IMR-90 (cell line): ENCODE measurements at regions not wholly inside any gene's neighbourhood (a gene's known extent, or its start where the extent isn't known, plus 50 kb on each side); places are given as distances from the start of the nearest gene placed in this dataset.

Experiments
- ATAC-seq: fragments of 200-7000 bp; cut with Tn5 transposase; 2 replicates; pipeline ENCODE4 v1.9.1; 2020; ENCODE audit warnings: low read depth, mild to moderate bottlenecking, moderate library complexity
- BruUV-seq: library from RNA; stranded (reverse); fragments of 400-500 nt; replicated peaks from 2 replicates; lab custom pipeline; 2021; lab: Mats Ljungman, UMichigan
- CTCF ChIA-PET: fragments of 300-600 bp; formaldehyde crosslinking; extraction: SDS; loops from one replicate; lab custom pipeline; 2021; ENCODE audit warnings: antibody characterized with exemption; lab: Yijun Ruan, JAX
- POLR2A ChIA-PET: fragments of 300-600 bp; sonication (Branson Sonifier 250); formaldehyde crosslinking; loops from one replicate; lab custom pipeline; 2022; ENCODE audit warnings: antibody characterized with exemption; ENCODE audit not compliant: unreplicated experiment; lab: Charles Lee
- DNase-seq: peaks from one replicate; pipeline ENCODE4 v3.0.0; 2013
- H2AFZ ChIP-seq: replicated peaks from 2 replicates; pipeline ENCODE3; 2013; ENCODE audit warnings: low read length, mild to moderate bottlenecking; ENCODE audit not compliant: poor library complexity
- H2AK5ac ChIP-seq: 2 replicates; pipeline ENCODE4 v1.6.1; 2013; ENCODE audit warnings: low read depth, low read length, inconsistent platforms
- H2AK9ac ChIP-seq: replicated peaks from 2 replicates; pipeline ENCODE3; 2013; ENCODE audit warnings: mild to moderate bottlenecking, low read depth, low read length, moderate library complexity; ENCODE audit not compliant: poor library complexity
- H2BK120ac ChIP-seq: 2 replicates; pipeline ENCODE4 v1.6.1; 2013; ENCODE audit warnings: low read depth, low read length, inconsistent platforms
- H2BK15ac ChIP-seq: 3 replicates; pipeline ENCODE4 v1.6.1; 2013; ENCODE audit warnings: low read depth, low read length, inconsistent platforms
- H2BK20ac ChIP-seq: 2 replicates; pipeline ENCODE4 v1.6.1; 2013; ENCODE audit warnings: low read depth, mild to moderate bottlenecking, inconsistent platforms, low read length, moderate library complexity
- H2BK5ac ChIP-seq: 2 replicates; pipeline ENCODE4 v1.6.1; 2013; ENCODE audit warnings: mild to moderate bottlenecking, low read depth, low read length, inconsistent platforms; ENCODE audit not compliant: poor library complexity, severe bottlenecking
- H3K14ac ChIP-seq: replicated peaks from 2 replicates; pipeline ENCODE4 v1.6.1; 2013; ENCODE audit warnings: low read depth, low read length, inconsistent platforms
- H3K18ac ChIP-seq: 2 replicates; pipeline ENCODE4 v1.6.1; 2013; ENCODE audit warnings: low read depth, low read length, control low read depth
- H3K23ac ChIP-seq: 2 replicates; pipeline ENCODE4 v1.6.1; 2013; ENCODE audit warnings: low read depth, low read length, inconsistent platforms
- H3K27ac ChIP-seq: 2 replicates; pipeline ENCODE4 v1.5.1; 2013; ENCODE audit warnings: mild to moderate bottlenecking, control low read depth, low read length; ENCODE audit not compliant: insufficient read depth
- H3K27me3 ChIP-seq: 2 replicates; pipeline ENCODE4 v1.6.1; 2013; ENCODE audit warnings: low read length; ENCODE audit not compliant: control insufficient read depth, insufficient read depth
- H3K36me3 ChIP-seq: 2 replicates; pipeline ENCODE4 v1.6.1; 2013; ENCODE audit warnings: low read length, mixed read lengths; ENCODE audit not compliant: control insufficient read depth, insufficient read depth
- H3K4ac ChIP-seq: 2 replicates; pipeline ENCODE4 v1.6.1; 2013; ENCODE audit warnings: low read depth, low read length, inconsistent platforms
- H3K4me1 ChIP-seq: 2 replicates; pipeline ENCODE4 v1.6.1; 2013; ENCODE audit warnings: low read length, mixed read lengths; ENCODE audit not compliant: control insufficient read depth, insufficient read depth
- H3K4me2 ChIP-seq: 2 replicates; pipeline ENCODE4 v1.6.1; 2013; ENCODE audit warnings: low read depth, mild to moderate bottlenecking, control low read depth, low read length, moderate library complexity
- H3K4me3 ChIP-seq: 2 replicates; pipeline ENCODE4 v1.5.1; 2013; ENCODE audit warnings: low read depth, mild to moderate bottlenecking, control low read depth, low read length, moderate library complexity; ENCODE audit not compliant: insufficient read depth
- H3K56ac ChIP-seq: 2 replicates; pipeline ENCODE4 v1.6.1; 2013; ENCODE audit warnings: low read length, inconsistent platforms; ENCODE audit not compliant: insufficient read depth; ENCODE audit errors: extremely low read depth
- H3K79me1 ChIP-seq, 2 experiments: 2 replicates each; pipeline ENCODE4 v1.6.1; 2013; ENCODE audit warnings: low read length in 2 of 2, inconsistent platforms in 1 of 2, low read depth in 1 of 2
- H3K9ac ChIP-seq: 2 replicates; pipeline ENCODE4 v1.6.1; 2013; ENCODE audit warnings: low read depth, low read length, control low read depth
- H3K9me1 ChIP-seq: 2 replicates; pipeline ENCODE4 v1.6.1; 2013; ENCODE audit warnings: low read length, inconsistent platforms; ENCODE audit not compliant: insufficient read depth
- H3K9me3 ChIP-seq: 2 replicates; pipeline ENCODE4 v1.6.1; 2013; ENCODE audit warnings: low read length; ENCODE audit not compliant: control insufficient read depth, insufficient read depth
- H4K20me1 ChIP-seq: 2 replicates; pipeline ENCODE4 v1.6.1; 2013; ENCODE audit warnings: low read length, inconsistent platforms; ENCODE audit not compliant: insufficient read depth
- H4K5ac ChIP-seq: 2 replicates; pipeline ENCODE4 v1.6.1; 2013; ENCODE audit warnings: mild to moderate bottlenecking, low read depth, low read length, control low read depth
- H4K8ac ChIP-seq, 2 experiments: 2 replicates each; pipeline ENCODE4 v1.6.1; 2013; ENCODE audit warnings: low read depth in 2 of 2, low read length in 2 of 2, control low read depth in 1 of 2, inconsistent platforms in 1 of 2
- H4K91ac ChIP-seq: 2 replicates; pipeline ENCODE4 v1.6.1; 2013; ENCODE audit warnings: low read depth, low read length, inconsistent platforms; ENCODE audit not compliant: insufficient read depth
- BHLHE40 ChIP-seq: fragments of 150-350 bp; IDR thresholded peaks from 2 replicates; pipeline ENCODE4 v1.6.1; 2016; ENCODE audit warnings: mild to moderate bottlenecking, low read depth, low read length
- CEBPB ChIP-seq: IDR thresholded peaks from 2 replicates; pipeline ENCODE4 v1.6.1; 2012; ENCODE audit warnings: low read depth, low read length, improper control_type of control experiment
- CHD1 ChIP-seq: IDR thresholded peaks from 2 replicates; pipeline ENCODE4 v1.6.1; 2012; ENCODE audit warnings: low read depth, low read length, improper control_type of control experiment
- FOS ChIP-seq: fragments of 150-350 bp; IDR thresholded peaks from 2 replicates; pipeline ENCODE4 v1.6.1; 2016; ENCODE audit warnings: low read depth, low read length
- MAFK ChIP-seq: IDR thresholded peaks from 2 replicates; pipeline ENCODE4 v1.6.1; 2012; ENCODE audit warnings: low read depth, low read length, improper control_type of control experiment
- NFE2L2 ChIP-seq: fragments of 150-350 bp; IDR thresholded peaks from 2 replicates; pipeline ENCODE4 v1.6.1; 2016; ENCODE audit warnings: low read depth, mild to moderate bottlenecking, low read length
- RAD21 ChIP-seq: IDR thresholded peaks from 2 replicates; pipeline ENCODE4 v1.6.1; 2012; ENCODE audit warnings: low read length, improper control_type of control experiment
- RCOR1 ChIP-seq: IDR thresholded peaks from 2 replicates; pipeline ENCODE4 v1.6.1; 2012; ENCODE audit warnings: mild to moderate bottlenecking, low read length, improper control_type of control experiment; ENCODE audit not compliant: insufficient replicate concordance
- SMC3 ChIP-seq: fragments of 150-350 bp; IDR thresholded peaks from 2 replicates; pipeline ENCODE4 v1.6.1; 2016; ENCODE audit warnings: low read depth, mild to moderate bottlenecking, antibody characterized with exemption, low read length, moderate library complexity
- WGBS, 2 experiments: methylation state at CpG; one replicate each; pipeline versions ENCODE4 v1.1.5 to v1.1.7; 2013; ENCODE audit warnings: missing lambda C conversion rate in 2 of 2; ENCODE audit not compliant: insufficient read length in 1 of 2; ENCODE audit errors: extremely low coverage in 2 of 2; 5-methylcytosine and 5-hydroxymethylcytosine counted together
- dilution Hi-C: fragments of 300-500 bp; cut with HindIII; formaldehyde crosslinking; loops from one replicate; pipeline ENCODE4 v1.14.3; 2018; ENCODE audit warnings: low sequenced_read_pairs; ENCODE audit not compliant: unreplicated experiment
- in situ Hi-C: fragments of 300-500 bp; cut with MboI; formaldehyde crosslinking; loops from 3 replicates; pipeline ENCODE4 v1.14.3; 2019; ENCODE audit warnings: low sequenced_read_pairs, inconsistent platforms, mixed read lengths
- intact Hi-C: fragments of 100-400 bp; cut with micrococcal nuclease; formaldehyde crosslinking; loops from 2 replicates; pipeline ENCODE4 v1.10.0; 2022

GRCh38 chr10:21157664-21158063 lies 260.6 kb upstream of the NEBL start:
- no TSS peak for BruUV-seq
- Histone ChIP-seq H3K27me3 (no peaks in the 10 kb centered on the region), H2AK9ac (no peak overlapping the region), H2BK20ac (no peak overlapping the region), H3K56ac (no peak overlapping the region), H3K9ac (no peak overlapping the region), H3K79me1 (no peaks in the 10 kb centered on the region), H3K9me3 (no peaks in the 10 kb centered on the region), H3K4ac (no peak overlapping the region), H2AK5ac (no peak overlapping the region), H2AFZ (no peak overlapping the region), H2BK15ac (no peak overlapping the region), H4K8ac (no peak overlapping the region), H4K20me1 (no peaks in the 10 kb centered on the region), H4K5ac (no peak overlapping the region), H3K23ac (no peak overlapping the region), H3K14ac (no peak overlapping the region), H3K36me3 (no peaks in the 10 kb centered on the region), H2BK120ac (no peak overlapping the region), H3K4me2 (no peak overlapping the region), H3K4me1 (no peaks in the 10 kb centered on the region), H2BK5ac (no peak overlapping the region), H3K18ac (no peak overlapping the region), H3K9me1 (no peaks in the 10 kb centered on the region), H4K91ac (no peak overlapping the region), H3K4me3 (no peak overlapping the region), H3K27ac (no peak overlapping the region)
- dilution Hi-C loops (no loop called here), in situ Hi-C loops (no loop called here), intact Hi-C loops (loop anchor here (1.0 kb wide), 1 partner anchor 34 kb away; no protein-coding TSS in a partner anchor)
- DNase-seq: no peak
- TF ChIP-seq RCOR1 (no peak), SMC3 (no peak), FOS (no peak), BHLHE40 (no peak), RAD21 (no peak), CHD1 (no peak), MAFK (no peak), CEBPB (no peak), NFE2L2 (no peak)
- no CpG with 5 or more reads among the region's 4 CpGs for WGBS, 2 experiments
- ChIA-PET CTCF (no interaction called here), POLR2A (no interaction called here)
- ATAC-seq: no peak
